ENCODE measurements at regions not wholly inside any gene's neighbourhood (a gene's known extent, or its start where the extent isn't known, plus 50 kb on each side); places are given as distances from the start of the nearest gene placed in this dataset.

GRCh38 chr9:120212853-120213200 is 367.1 kb downstream of the CDK5RAP2 start:
- TF ChIP-seq ZFX (IDR thresholded peaks at IDR 0.05) (no peak), SP1 (IDR thresholded peaks at IDR 0.05; ENCODE audit: low read depth) (no peak), CEBPB (IDR thresholded peaks at IDR 0.05; ENCODE audit: low read depth) (no peak), YY1 (IDR thresholded peaks at IDR 0.05; ENCODE audit: extremely low read depth, insufficient replicate concordance, low read depth, low read length) (no peak), FOSL1 (IDR thresholded peaks at IDR 0.05; ENCODE audit: low read depth) (no peak), SIN3A (IDR thresholded peaks at IDR 0.05; ENCODE audit: low read depth) (no peak), JUND (IDR thresholded peaks at IDR 0.05) (no peak), SRF (IDR thresholded peaks at IDR 0.05; ENCODE audit: low read depth) (no peak), EGR1 (IDR thresholded peaks at IDR 0.05; ENCODE audit: low read depth) (no peak)
- TF ChIP-seq, protein P1, sequence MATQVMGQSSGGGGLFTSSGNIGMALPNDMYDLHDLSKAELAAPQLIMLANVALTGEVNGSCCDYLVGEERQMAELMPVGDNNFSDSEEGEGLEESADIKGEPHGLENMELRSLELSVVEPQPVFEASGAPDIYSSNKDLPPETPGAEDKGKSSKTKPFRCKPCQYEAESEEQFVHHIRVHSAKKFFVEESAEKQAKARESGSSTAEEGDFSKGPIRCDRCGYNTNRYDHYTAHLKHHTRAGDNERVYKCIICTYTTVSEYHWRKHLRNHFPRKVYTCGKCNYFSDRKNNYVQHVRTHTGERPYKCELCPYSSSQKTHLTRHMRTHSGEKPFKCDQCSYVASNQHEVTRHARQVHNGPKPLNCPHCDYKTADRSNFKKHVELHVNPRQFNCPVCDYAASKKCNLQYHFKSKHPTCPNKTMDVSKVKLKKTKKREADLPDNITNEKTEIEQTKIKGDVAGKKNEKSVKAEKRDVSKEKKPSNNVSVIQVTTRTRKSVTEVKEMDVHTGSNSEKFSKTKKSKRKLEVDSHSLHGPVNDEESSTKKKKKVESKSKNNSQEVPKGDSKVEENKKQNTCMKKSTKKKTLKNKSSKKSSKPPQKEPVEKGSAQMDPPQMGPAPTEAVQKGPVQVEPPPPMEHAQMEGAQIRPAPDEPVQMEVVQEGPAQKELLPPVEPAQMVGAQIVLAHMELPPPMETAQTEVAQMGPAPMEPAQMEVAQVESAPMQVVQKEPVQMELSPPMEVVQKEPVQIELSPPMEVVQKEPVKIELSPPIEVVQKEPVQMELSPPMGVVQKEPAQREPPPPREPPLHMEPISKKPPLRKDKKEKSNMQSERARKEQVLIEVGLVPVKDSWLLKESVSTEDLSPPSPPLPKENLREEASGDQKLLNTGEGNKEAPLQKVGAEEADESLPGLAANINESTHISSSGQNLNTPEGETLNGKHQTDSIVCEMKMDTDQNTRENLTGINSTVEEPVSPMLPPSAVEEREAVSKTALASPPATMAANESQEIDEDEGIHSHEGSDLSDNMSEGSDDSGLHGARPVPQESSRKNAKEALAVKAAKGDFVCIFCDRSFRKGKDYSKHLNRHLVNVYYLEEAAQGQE (IDR thresholded peaks at IDR 0.05; ENCODE audit: low read depth) = no peak
- no peak for ATAC-seq
- H2AFZ ChIP-seq (ENCODE audit: low read depth, low read length, poor library complexity, severe bottlenecking) = no peak overlapping the region
- H3K9me2 ChIP-seq (ENCODE audit: insufficient read depth) = no peaks in the 10 kb centered on the region
- no peaks in the 10 kb centered on the region for H3K79me2 ChIP-seq (ENCODE audit: insufficient read depth, low read length)
- peaks cover 28% of the 10 kb centered on the region for H3K27me3 ChIP-seq (ENCODE audit: insufficient read depth, low read length)
- H3K36me3 ChIP-seq (ENCODE audit: control insufficient read depth in 1 of 2, insufficient read depth in 2 of 2, low read length in 2 of 2) = no peaks in the 10 kb centered on the region
- no peaks in the 10 kb centered on the region for H4K20me1 ChIP-seq (ENCODE audit: insufficient read depth)
- CTCF ChIA-PET = no interaction called here
- RAD21 ChIA-PET (ENCODE audit: low non-redundant PET in 1 of 2, low total read pairs in 2 of 2, uncharacterized antibody in 2 of 2, unreplicated experiment in 2 of 2) = no interaction called here
- H3K9me3 ChIP-seq (ENCODE audit: control insufficient read depth in 1 of 2, insufficient read depth in 1 of 2, low read depth in 1 of 2, low read length in 2 of 2) = no peaks in the 10 kb centered on the region
- BruUV-seq (replicated peaks) = no TSS peak
- no peak overlapping the region for H3K9ac ChIP-seq (ENCODE audit: low read length)
- POLR2A ChIA-PET = no interaction called here
- H3K27ac ChIP-seq (ENCODE audit: low read depth, low read length) = no peak overlapping the region
- H3K4me2 ChIP-seq (ENCODE audit: low read length) = no peak overlapping the region
- no peaks in the 10 kb centered on the region for H3K4me1 ChIP-seq (ENCODE audit: control insufficient read depth in 1 of 2, insufficient read depth in 2 of 2, low read length in 2 of 2)
- intact Hi-C loops (cut with micrococcal nuclease) = no loop called here
- H3K4me3 ChIP-seq (replicated peaks in 1 of 2; ENCODE audit: low read depth in 1 of 2, low read length in 2 of 2) = no peak overlapping the region
- DNase-seq (ENCODE audit: low read depth, low spot score) = no peak

All from HCT116 (cell line).